HL-60/S4 (cell line): ENCODE measurements at regions not wholly inside any gene's neighbourhood (a gene's known extent, or its start where the extent isn't known, plus 50 kb on each side); places are given as distances from the start of the nearest gene placed in this dataset.

ENCODE experiments used
- in situ Hi-C: fragments of 300-500 bp; cut with MboI; formaldehyde crosslinking; loops from 2 replicates; pipeline ENCODE4 v1.14.3; 2022; ENCODE audit warnings: low sequenced_read_pairs

- in situ Hi-C loops = no loop called here
These were observed 78.5 kb upstream of the GALNT2 start for GRCh38 chr1:229988534-229988933.

- in situ Hi-C loops = no loop called here
These were observed 77.3 kb upstream of the GALNT2 start for GRCh38 chr1:229989591-229990248.

GRCh38 chr1:229990326-229990725 lies 76.7 kb upstream of the GALNT2 start:
- in situ Hi-C loops = no loop called here

GRCh38 chr1:229991104-229991513 lies 75.9 kb upstream of the GALNT2 start:
- in situ Hi-C loops = no loop called here

- in situ Hi-C loops = no loop called here
These were observed 75.2 kb upstream of the GALNT2 start for GRCh38 chr1:229991724-229992333.

GRCh38 chr1:229993060-229993459 lies 74.0 kb upstream of the GALNT2 start:
- in situ Hi-C loops = no loop called here

- in situ Hi-C loops = no loop called here
These were observed 73.1 kb upstream of the GALNT2 start for GRCh38 chr1:229993894-229994293.

GRCh38 chr1:229999004-229999670 lies 67.9 kb upstream of the GALNT2 start:
- in situ Hi-C loops = no loop called here

GRCh38 chr1:230000493-230001184 lies 66.4 kb upstream of the GALNT2 start:
- in situ Hi-C loops = no loop called here

GRCh38 chr1:230002164-230002803 lies 64.8 kb upstream of the GALNT2 start:
- in situ Hi-C loops = no loop called here

GRCh38 chr1:230003409-230003808 lies 63.6 kb upstream of the GALNT2 start:
- in situ Hi-C loops = no loop called here

GRCh38 chr1:230005040-230005439 lies 62.0 kb upstream of the GALNT2 start:
- in situ Hi-C loops = no loop called here

GRCh38 chr1:230008721-230009120 lies 58.3 kb upstream of the GALNT2 start:
- in situ Hi-C loops = no loop called here

- in situ Hi-C loops = no loop called here
These were observed 57.3 kb upstream of the GALNT2 start for GRCh38 chr1:230009611-230010313.

GRCh38 chr1:230010603-230011332 lies 56.3 kb upstream of the GALNT2 start:
- in situ Hi-C loops = no loop called here

- in situ Hi-C loops = no loop called here
These were observed 55.5 kb upstream of the GALNT2 start for GRCh38 chr1:230011333-230012092.

- in situ Hi-C loops = no loop called here
These were observed 55.0 kb upstream of the GALNT2 start for GRCh38 chr1:230012093-230012393.

GRCh38 chr1:230012741-230013140 lies 54.3 kb upstream of the GALNT2 start:
- in situ Hi-C loops = no loop called here

- in situ Hi-C loops = no loop called here
These were observed 50.9 kb upstream of the GALNT2 start for GRCh38 chr1:230016159-230016558.
